ENCODE measurements at regions not wholly inside any gene's neighbourhood (a gene's known extent, or its start where the extent isn't known, plus 50 kb on each side); places are given as distances from the start of the nearest gene placed in this dataset.
A peak's percentile ranks its signal among the peaks of the same experiment; 100 is the strongest.

GRCh38 chr5:153050496-153051179 lies 439.8 kb upstream of the GRIA1 start:
- Histone ChIP-seq H3K4me1 (no peaks in the 10 kb centered on the region), H3K9me3 (no peaks in the 10 kb centered on the region), H3K4me3 (no peak overlapping the region), H3K27ac (no peak overlapping the region), H3K27me3 (no peaks in the 10 kb centered on the region), H3K36me3 (no peaks in the 10 kb centered on the region)
- ATAC-seq (ENCODE audit: low FRiP score in 2 of 2) (peak in 1 of 2 donors; percentile 16), DNase-seq (no peak)
- TF ChIP-seq POLR2AphosphoS5 (IDR thresholded peaks at IDR 0.05) (no peak), CTCF (IDR thresholded peaks at IDR 0.05) (no peak), EP300 (IDR thresholded peaks at IDR 0.05) (no peak)
- WGBS, 2 donors: 42 to 50% methylated on average over 1 of the region's 1 CpG

- TF ChIP-seq EP300 (IDR thresholded peaks at IDR 0.05) (no peak), POLR2A (IDR thresholded peaks at IDR 0.05) (no peak), CTCF (IDR thresholded peaks at IDR 0.05) (no peak), POLR2AphosphoS5 (IDR thresholded peaks at IDR 0.05) (no peak)
- H3K4me3 ChIP-seq: no peak overlapping the region
- H3K9me3 ChIP-seq: no peaks in the 10 kb centered on the region
- no peaks in the 10 kb centered on the region for H3K36me3 ChIP-seq
- H3K27ac ChIP-seq: no peak overlapping the region
- no peak for ATAC-seq (ENCODE audit: low FRiP score in 2 of 2)
- no peaks in the 10 kb centered on the region for H3K27me3 ChIP-seq
- DNase-seq: no peak
- H3K4me1 ChIP-seq: no peaks in the 10 kb centered on the region
These were observed 424.2 kb upstream of the GRIA1 start for GRCh38 chr5:153066281-153066680.

GRCh38 chr5:153067869-153068268 lies 422.6 kb upstream of the GRIA1 start:
- Histone ChIP-seq H3K4me1 (no peaks in the 10 kb centered on the region), H3K36me3 (no peaks in the 10 kb centered on the region), H3K27me3 (no peaks in the 10 kb centered on the region), H3K27ac (no peak overlapping the region), H3K4me3 (no peak overlapping the region), H3K9me3 (no peaks in the 10 kb centered on the region)
- TF ChIP-seq EP300 (IDR thresholded peaks at IDR 0.05): no peak
- no peak for TF ChIP-seq POLR2A (IDR thresholded peaks at IDR 0.05)
- no peak for TF ChIP-seq POLR2AphosphoS5 (IDR thresholded peaks at IDR 0.05)
- no peak for TF ChIP-seq CTCF (IDR thresholded peaks at IDR 0.05)
- DNase-seq: no peak
- 74 to 76% methylated on average over 1 of the region's 1 CpG for WGBS, 2 donors
- no peak for ATAC-seq (ENCODE audit: low FRiP score in 2 of 2)

GRCh38 chr5:153079396-153079795 lies 411.1 kb upstream of the GRIA1 start:
- no peaks in the 10 kb centered on the region for H3K27me3 ChIP-seq
- H3K27ac ChIP-seq: no peak overlapping the region
- no peaks in the 10 kb centered on the region for H3K9me3 ChIP-seq
- TF ChIP-seq EP300 (IDR thresholded peaks at IDR 0.05) (no peak), POLR2A (IDR thresholded peaks at IDR 0.05) (no peak), CTCF (IDR thresholded peaks at IDR 0.05) (no peak), POLR2AphosphoS5 (IDR thresholded peaks at IDR 0.05) (no peak)
- ATAC-seq (ENCODE audit: low FRiP score in 2 of 2): no peak
- no peak for DNase-seq
- no peak overlapping the region for H3K4me3 ChIP-seq
- no peaks in the 10 kb centered on the region for H3K4me1 ChIP-seq
- 81 to 88% methylated on average over 5 of the region's 5 CpGs for whole genome bisulfite sequencing, 2 donors
- no peaks in the 10 kb centered on the region for H3K36me3 ChIP-seq

GRCh38 chr5:153080940-153081339 lies 409.5 kb upstream of the GRIA1 start:
- 68 to 78% methylated on average over 6 of the region's 6 CpGs for WGBS, 2 donors
- ATAC-seq (ENCODE audit: low FRiP score in 2 of 2) (no peak), DNase-seq (no peak)
- H3K27ac ChIP-seq: no peak overlapping the region
- H3K27me3 ChIP-seq: no peaks in the 10 kb centered on the region
- H3K9me3 ChIP-seq: no peaks in the 10 kb centered on the region
- TF ChIP-seq POLR2AphosphoS5 (IDR thresholded peaks at IDR 0.05) (no peak), CTCF (IDR thresholded peaks at IDR 0.05) (no peak), EP300 (IDR thresholded peaks at IDR 0.05) (no peak), POLR2A (IDR thresholded peaks at IDR 0.05) (no peak)
- no peaks in the 10 kb centered on the region for H3K4me1 ChIP-seq
- no peak overlapping the region for H3K4me3 ChIP-seq
- no peaks in the 10 kb centered on the region for H3K36me3 ChIP-seq

Measured in upper lobe of left lung (tissue), 6 donors.